DOHH2 (cell line): ENCODE measurements at regions not wholly inside any gene's neighbourhood (a gene's known extent, or its start where the extent isn't known, plus 50 kb on each side); places are given as distances from the start of the nearest gene placed in this dataset.

Source experiments
- EZH2phosphoT487 ChIP-seq: fragments of 200-600 bp; sonication (generic); IDR thresholded peaks from 2 replicates; pipeline ENCODE4 v1.6.1; 2017; ENCODE audit warnings: borderline replicate concordance, mild to moderate bottlenecking, antibody characterized with exemption, low read length, moderate library complexity, mixed read lengths
- TF ChIP-seq, protein P1 (sequence below): fragments of 200-600 bp; sonication (generic); IDR thresholded peaks from one replicate; pipeline ENCODE4 v1.5.1; 2014; ENCODE audit warnings: antibody characterized with exemption, mild to moderate bottlenecking, low read depth, low read length; ENCODE audit not compliant: poor library complexity, severe bottlenecking

- TF ChIP-seq, protein P1, sequence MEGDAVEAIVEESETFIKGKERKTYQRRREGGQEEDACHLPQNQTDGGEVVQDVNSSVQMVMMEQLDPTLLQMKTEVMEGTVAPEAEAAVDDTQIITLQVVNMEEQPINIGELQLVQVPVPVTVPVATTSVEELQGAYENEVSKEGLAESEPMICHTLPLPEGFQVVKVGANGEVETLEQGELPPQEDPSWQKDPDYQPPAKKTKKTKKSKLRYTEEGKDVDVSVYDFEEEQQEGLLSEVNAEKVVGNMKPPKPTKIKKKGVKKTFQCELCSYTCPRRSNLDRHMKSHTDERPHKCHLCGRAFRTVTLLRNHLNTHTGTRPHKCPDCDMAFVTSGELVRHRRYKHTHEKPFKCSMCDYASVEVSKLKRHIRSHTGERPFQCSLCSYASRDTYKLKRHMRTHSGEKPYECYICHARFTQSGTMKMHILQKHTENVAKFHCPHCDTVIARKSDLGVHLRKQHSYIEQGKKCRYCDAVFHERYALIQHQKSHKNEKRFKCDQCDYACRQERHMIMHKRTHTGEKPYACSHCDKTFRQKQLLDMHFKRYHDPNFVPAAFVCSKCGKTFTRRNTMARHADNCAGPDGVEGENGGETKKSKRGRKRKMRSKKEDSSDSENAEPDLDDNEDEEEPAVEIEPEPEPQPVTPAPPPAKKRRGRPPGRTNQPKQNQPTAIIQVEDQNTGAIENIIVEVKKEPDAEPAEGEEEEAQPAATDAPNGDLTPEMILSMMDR = no peak
- TF ChIP-seq EZH2phosphoT487 = no peak
Measured at GRCh38 chr2:184067502-184067901, 530.8 kb upstream of the ZNF804A start.
